Activated CD4-positive, CD25-positive, alpha-beta regulatory T cell (primary cell): ENCODE measurements at regions not wholly inside any gene's neighbourhood (a gene's known extent, or its start where the extent isn't known, plus 50 kb on each side); places are given as distances from the start of the nearest gene placed in this dataset.
"Not testable (repeated sequence)": the region's sequence is repeated elsewhere in the genome, so short reads cannot be mapped to it uniquely, and the experiment has no call there.

ENCODE experiments used
- DNase-seq, 4 experiments: peaks; one replicate each; lab custom pipeline; 2025; lab: John Stamatoyannopoulos, UW

GRCh38 chr6:14367296-14367695 lies 249.7 kb downstream of the CD83 start:
- no peak for DNase-seq

GRCh38 chr6:14369717-14370116 lies 252.1 kb downstream of the CD83 start:
- no peak for DNase-seq

- DNase-seq = no peak
Measured at GRCh38 chr6:14371530-14371929, 254.0 kb downstream of the CD83 start.

- no peak for DNase-seq
Measured at GRCh38 chr6:14372734-14373489, 255.3 kb downstream of the CD83 start.

- DNase-seq = no peak
Measured at GRCh38 chr6:14373648-14374437, 256.3 kb downstream of the CD83 start.

- DNase-seq = no peak
Measured at GRCh38 chr6:14375930-14376329, 258.4 kb downstream of the CD83 start.

- no peak for DNase-seq
Measured at GRCh38 chr6:14379568-14379967, 262.0 kb downstream of the CD83 start.

GRCh38 chr6:14380086-14380820 lies 262.7 kb downstream of the CD83 start:
- no peak for DNase-seq

- DNase-seq = no peak
Measured at GRCh38 chr6:14380901-14381828, 263.6 kb downstream of the CD83 start.

GRCh38 chr6:14381829-14382677 lies 264.5 kb downstream of the CD83 start:
- no peak for DNase-seq

GRCh38 chr6:14382678-14383236 lies 265.2 kb downstream of the CD83 start:
- no peak for DNase-seq

- DNase-seq = no peak
Measured at GRCh38 chr6:14383393-14384174, 266.0 kb downstream of the CD83 start.

- DNase-seq = no peak
Measured at GRCh38 chr6:14384175-14384949, 266.8 kb downstream of the CD83 start.

- DNase-seq = no peak
Measured at GRCh38 chr6:14386263-14386662, 268.7 kb downstream of the CD83 start.

GRCh38 chr6:14386668-14387067 lies 269.1 kb downstream of the CD83 start:
- no peak for DNase-seq

- no peak for DNase-seq
Measured at GRCh38 chr6:14388371-14388770, 270.8 kb downstream of the CD83 start.

- not testable (repeated sequence) for DNase-seq
Measured at GRCh38 chr6:14389776-14390175, 272.2 kb downstream of the CD83 start.

- DNase-seq = no peak
Measured at GRCh38 chr6:14390805-14391204, 273.2 kb downstream of the CD83 start.

- DNase-seq = no peak
Measured at GRCh38 chr6:14393910-14394309, 276.3 kb downstream of the CD83 start.
